HG03565 (cell line): ENCODE measurements at regions not wholly inside any gene's neighbourhood (a gene's known extent, or its start where the extent isn't known, plus 50 kb on each side); places are given as distances from the start of the nearest gene placed in this dataset.
"Not testable (repeated sequence)": the region's sequence is repeated elsewhere in the genome, so short reads cannot be mapped to it uniquely, and the experiment has no call there.

Experiments
- ATAC-seq: cut with Tn5 transposase; IDR thresholded peaks from one replicate; pipeline ENCODE4 v1.9.1; 2021; ENCODE audit warnings: mild to moderate bottlenecking, moderate library complexity; ENCODE audit not compliant: unreplicated experiment

GRCh38 chr1:143702739-143703138 is 269.0 kb downstream of the FAM72C start:
- ATAC-seq = not testable (repeated sequence)

DNA sequence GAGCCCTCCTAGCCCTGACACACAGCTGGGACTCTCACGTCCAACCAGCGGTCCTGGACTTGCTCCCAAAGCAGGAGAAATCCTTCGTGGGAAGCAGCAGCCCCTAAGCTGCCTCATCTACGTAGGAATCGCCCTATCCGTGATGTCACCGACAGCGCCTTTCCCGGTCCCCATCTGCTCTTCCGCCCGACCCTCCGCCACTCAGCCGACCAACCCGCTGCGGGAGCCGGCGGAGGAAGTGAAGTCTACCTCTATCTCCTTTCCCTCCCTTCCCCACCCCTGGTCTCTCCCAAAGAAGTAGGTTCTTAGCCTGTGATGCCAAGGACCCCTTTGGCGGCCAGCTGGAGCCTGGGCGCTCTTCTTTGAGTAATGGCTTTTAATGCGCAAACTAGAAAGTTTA is 272.1 kb downstream of the FAM72C start:
- ATAC-seq = no peak

DNA sequence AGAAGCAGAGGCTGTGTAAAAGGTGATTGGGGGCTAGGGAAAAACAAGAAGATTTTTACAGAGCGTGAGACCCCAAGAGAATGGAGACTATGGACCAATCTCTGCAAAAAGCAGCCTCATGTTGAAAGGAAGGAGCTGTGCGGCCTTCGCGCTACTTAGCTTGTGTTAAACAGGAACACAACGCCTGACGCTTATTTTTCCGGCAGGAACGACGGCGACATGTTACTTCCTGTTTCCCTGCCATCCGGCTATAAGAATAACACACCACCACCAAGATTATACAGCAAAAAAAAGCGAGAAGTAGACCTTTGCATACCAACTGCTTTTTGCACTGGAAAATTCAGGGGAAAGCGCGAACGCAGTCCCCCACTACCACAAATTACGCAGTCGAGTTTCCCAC is 272.7 kb downstream of the FAM72C start:
- ATAC-seq = no peak

- no peak for ATAC-seq
These were observed 273.8 kb downstream of the FAM72C start for GRCh38 chr1:143698016-143698415.

GRCh38 chr1:143694085-143694484 is 277.7 kb downstream of the FAM72C start:
- no peak for ATAC-seq

DNA sequence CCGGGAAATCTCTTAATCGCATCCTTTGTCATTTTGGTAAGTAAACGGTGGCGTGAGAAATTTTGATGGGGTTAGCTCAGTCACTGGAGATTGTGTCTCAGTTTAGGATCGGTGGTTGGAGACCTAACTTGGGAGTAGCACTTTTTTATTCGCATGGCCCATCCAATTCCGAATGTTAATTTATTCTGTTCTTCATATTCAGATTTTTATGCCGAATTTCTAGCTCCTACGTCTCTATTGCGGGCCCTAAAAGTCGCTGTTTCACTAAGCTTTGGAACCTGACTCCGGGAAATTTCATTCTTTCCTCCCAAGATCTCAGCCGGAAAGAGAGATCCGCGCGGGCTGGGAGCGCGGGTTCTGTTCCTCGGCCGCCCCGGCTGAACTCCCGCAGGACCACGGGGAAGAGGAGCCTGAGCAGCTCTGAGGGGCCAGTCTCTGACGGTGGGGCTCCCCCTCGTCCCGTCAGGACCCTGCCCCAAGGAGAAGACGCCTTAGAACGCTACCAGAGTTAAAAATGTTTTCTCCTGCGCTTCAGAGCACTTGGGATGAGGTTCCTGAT is 279.7 kb downstream of the FAM72C start:
- ATAC-seq = no peak

- ATAC-seq = no peak
These were observed 280.3 kb downstream of the FAM72C start for GRCh38 chr1:143691400-143691891.

DNA sequence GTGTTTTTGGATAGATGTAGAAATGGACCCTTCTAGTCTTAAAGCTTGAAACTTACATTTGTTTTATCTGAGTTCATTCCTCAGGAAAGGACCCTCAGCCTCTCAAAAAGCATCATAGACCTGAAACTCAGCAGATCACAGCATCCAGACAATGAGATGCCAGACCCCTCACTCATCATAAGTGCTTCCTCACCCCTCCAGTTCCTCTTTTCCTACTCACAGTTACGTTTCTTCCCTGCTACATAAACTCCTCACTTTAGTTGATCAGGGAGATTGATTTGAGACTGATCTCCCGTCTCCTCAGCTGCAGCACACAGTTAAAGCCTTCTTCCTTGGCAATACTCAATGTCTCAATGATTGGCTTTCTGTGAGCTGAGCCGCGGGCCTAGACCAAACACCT is 282.0 kb downstream of the FAM72C start:
- ATAC-seq = no peak

DNA sequence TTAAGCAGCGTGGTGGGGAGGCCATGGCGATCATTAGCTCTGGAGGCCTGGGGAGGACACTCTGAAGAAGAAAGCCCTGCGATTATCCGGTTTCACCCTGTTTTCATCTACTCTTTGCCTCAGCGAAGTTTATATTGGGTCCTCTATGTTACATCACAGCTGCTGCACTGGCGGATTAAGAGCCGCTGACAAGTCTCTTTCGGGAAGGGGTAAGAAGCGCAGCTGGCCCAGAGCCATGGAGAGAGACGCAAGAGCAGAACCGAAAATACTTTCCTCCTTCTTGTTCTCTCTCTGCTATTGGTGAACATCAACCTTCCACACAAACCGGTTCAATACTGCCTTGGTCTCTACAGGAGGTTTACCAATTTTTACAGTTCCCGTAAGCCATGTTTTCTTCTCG is 291.5 kb downstream of the FAM72C start:
- ATAC-seq = no peak

- no peak for ATAC-seq
These were observed 298.8 kb downstream of the FAM72C start for GRCh38 chr1:143672983-143673382.

GRCh38 chr1:143667730-143668129 is 304.1 kb downstream of the FAM72C start:
- no peak for ATAC-seq

- ATAC-seq = no peak
These were observed 304.9 kb downstream of the FAM72C start for GRCh38 chr1:143666851-143667250.

DNA sequence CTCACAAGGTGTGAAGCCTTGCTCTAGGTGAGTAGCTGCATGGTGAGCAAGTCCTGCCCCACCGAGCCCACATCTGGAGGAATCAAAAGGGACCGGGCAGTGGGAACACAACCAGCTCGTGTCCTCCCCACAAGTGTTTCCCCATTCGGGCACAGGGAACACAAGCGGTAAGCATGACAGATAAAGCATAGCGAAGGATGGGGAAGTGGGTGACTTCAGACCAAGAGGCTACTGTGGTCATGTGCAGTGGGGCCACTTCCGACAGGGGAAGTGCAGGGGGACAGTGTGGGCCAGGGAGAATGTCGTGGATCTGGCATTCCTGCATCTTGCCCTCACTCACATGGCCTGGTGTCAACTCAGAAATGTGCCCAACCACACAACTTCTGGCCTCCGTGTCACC is 306.2 kb downstream of the FAM72C start:
- no peak for ATAC-seq

- ATAC-seq = not testable (repeated sequence)
These were observed 308.7 kb downstream of the FAM72C start for GRCh38 chr1:143663056-143663455.

DNA sequence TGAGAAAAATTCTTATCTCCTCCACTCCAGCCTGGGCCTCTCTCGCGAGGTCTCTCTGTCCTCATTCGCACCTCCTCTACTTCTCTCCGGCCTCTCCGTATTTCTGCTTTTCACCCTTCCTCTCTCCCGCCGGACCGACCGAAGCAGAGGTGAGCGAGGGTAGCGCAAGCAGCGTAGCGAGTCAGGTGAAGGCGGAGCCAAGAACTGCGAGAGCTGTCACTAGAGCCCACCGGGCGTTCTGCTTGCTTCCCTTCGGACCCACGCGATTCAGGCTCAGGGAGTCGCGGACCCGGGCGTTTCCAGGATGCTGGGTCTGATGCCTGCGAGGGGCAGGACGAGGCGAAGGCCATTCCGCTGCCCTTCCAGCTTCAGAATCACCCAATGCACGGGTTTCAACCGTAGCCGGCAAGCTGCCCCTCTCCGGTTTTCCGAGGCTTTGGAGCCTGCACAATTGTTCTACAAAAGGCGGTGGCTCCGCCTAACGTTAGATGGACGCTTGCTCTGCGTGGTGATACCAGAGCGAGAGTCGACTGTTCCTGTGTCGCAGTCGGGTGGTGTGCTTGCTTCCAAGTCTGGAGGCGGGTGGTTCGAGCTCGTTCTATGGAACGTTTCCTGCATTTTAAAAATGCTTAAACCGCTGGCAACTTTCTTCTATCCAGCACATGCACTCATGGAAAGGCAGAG is 310.2 kb downstream of the FAM72C start:
- no peak for ATAC-seq

GRCh38 chr1:143660354-143660941 is 311.3 kb downstream of the FAM72C start:
- ATAC-seq = no peak

DNA sequence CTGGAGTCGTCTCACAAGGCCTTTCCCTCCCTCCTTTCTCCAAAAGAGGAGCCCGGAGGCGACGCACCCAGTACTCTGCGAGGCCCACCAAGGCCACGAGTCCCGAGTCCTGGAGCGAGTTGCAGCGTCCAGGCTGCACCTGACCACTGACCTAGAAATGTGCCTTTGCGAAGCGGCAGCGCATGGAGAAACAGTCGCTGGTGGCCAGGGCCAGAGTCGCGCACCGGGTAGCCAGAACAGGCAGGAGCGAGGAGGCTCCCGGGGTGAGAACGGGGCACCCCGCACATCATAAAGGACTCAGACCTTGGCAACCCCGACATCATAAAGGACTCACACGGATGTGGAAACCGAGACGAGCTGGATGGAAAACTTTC is 318.4 kb downstream of the FAM72C start:
- no peak for ATAC-seq

- no peak for ATAC-seq
These were observed 318.9 kb downstream of the FAM72C start for GRCh38 chr1:143652744-143653428.

DNA sequence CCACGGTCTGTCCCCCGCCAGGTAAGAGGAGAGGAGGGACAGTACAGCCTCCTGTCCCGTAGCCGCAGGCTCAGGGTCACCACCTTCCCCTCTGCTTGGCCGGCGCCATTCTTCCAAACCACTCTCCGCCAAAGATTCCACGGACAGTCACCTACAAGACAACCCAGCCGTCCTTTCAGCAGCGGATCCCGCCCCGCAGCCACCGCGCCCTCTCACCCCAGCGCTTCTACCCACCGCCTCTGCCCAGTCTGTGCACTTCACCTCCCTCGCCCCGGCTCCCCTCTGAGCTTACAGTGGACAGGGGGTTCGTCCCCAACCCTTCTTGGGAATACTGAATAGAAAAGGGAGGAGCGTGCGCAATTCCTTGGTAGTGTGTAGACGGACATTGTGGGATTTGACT is 319.6 kb downstream of the FAM72C start:
- no peak for ATAC-seq

GRCh38 chr1:143651350-143651992 is 320.3 kb downstream of the FAM72C start:
- no peak for ATAC-seq

DNA sequence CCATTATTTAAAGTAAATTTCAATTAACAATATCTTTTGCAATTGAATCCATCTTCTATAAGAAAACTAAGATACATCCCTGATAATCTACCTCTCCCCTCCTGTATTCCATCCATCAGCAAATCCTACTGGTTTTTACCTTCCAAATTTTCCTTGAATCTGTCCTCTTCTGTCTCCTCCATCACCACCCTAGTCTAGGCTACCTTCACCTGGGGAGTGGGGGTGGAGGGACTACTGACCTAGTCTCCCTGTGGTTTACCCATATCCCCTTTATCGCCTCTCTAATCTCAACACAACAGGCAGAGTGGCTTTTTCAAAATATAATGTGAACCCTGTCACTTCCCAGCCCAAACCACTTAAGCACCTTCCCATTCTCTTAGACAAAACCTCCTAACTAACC is 327.8 kb downstream of the FAM72C start:
- not testable (repeated sequence) for ATAC-seq
